OCI-LY3 (cell line): ENCODE measurements at regions not wholly inside any gene's neighbourhood (a gene's known extent, or its start where the extent isn't known, plus 50 kb on each side); places are given as distances from the start of the nearest gene placed in this dataset.

Experiments used
- H2AFZ ChIP-seq: fragments of 200-600, 300-600 bp; shearing (Covaris generic); 2 replicates; pipeline ENCODE4 v1.6.0; 2014; ENCODE audit warnings: antibody characterized with exemption, low read depth, low read length
- H3K27ac ChIP-seq: fragments of 200-600, 300-600 bp; sonication (generic); 2 replicates; pipeline ENCODE4 v1.5.1; 2014; ENCODE audit warnings: mild to moderate bottlenecking, low read length, moderate library complexity, mixed read lengths
- H3K27me3 ChIP-seq: fragments of 200-600, 300-600 bp; sonication (generic); 2 replicates; pipeline ENCODE4 v1.6.1; 2014; ENCODE audit warnings: low read depth, low read length, mixed read lengths
- H3K36me3 ChIP-seq: fragments of 200-600, 300-600 bp; sonication (generic); replicated peaks from 2 replicates; pipeline ENCODE3; 2014; ENCODE audit warnings: low read depth, low read length, mixed read lengths
- H3K4me1 ChIP-seq: fragments of 300-600, 200-600 bp; sonication (generic); 2 replicates; pipeline ENCODE4 v1.6.1; 2014; ENCODE audit warnings: low read length, mixed read lengths
- H3K4me2 ChIP-seq: fragments of 200-600, 300-600 bp; sonication (generic); 2 replicates; pipeline ENCODE4 v1.6.1; 2014; ENCODE audit warnings: low read length, mixed read lengths
- H3K4me3 ChIP-seq: fragments of 300-600, 200-600 bp; sonication (generic); 2 replicates; pipeline ENCODE4 v1.5.1; 2014; ENCODE audit warnings: antibody characterized with exemption, mild to moderate bottlenecking, low read length, moderate library complexity
- H3K79me2 ChIP-seq: fragments of 300-600, 200-600 bp; shearing (Covaris generic); 2 replicates; pipeline ENCODE4 v1.6.1; 2014; ENCODE audit warnings: mild to moderate bottlenecking, low read length, mixed read lengths
- H3K9ac ChIP-seq: fragments of 300-600, 200-600 bp; shearing (Covaris generic); 2 replicates; pipeline ENCODE4 v1.6.0; 2014; ENCODE audit warnings: mild to moderate bottlenecking, low read length, moderate library complexity
- H3K9me3 ChIP-seq: fragments of 200-600, 300-600 bp; shearing (Covaris generic); 2 replicates; pipeline ENCODE4 v1.6.1; 2014; ENCODE audit warnings: low read length, mixed read lengths; ENCODE audit not compliant: insufficient read depth
- H4K20me1 ChIP-seq: fragments of 200-600, 300-600 bp; sonication (generic); 2 replicates; pipeline ENCODE4 v1.6.1; 2016; ENCODE audit warnings: low read length, mixed read lengths; ENCODE audit not compliant: insufficient read depth
- EZH2phosphoT487 ChIP-seq: fragments of 200-600 bp; shearing (Covaris generic); IDR thresholded peaks from 2 replicates; pipeline ENCODE4 v1.6.1; 2018; ENCODE audit warnings: antibody characterized with exemption, mixed run types, low read depth
- TF ChIP-seq, protein P1 (sequence below): fragments of 200-600, 300-600 bp; sonication (generic); IDR thresholded peaks from 2 replicates; pipeline ENCODE4 v1.5.1; 2014; ENCODE audit warnings: antibody characterized with exemption, low read length, low read depth

DNA sequence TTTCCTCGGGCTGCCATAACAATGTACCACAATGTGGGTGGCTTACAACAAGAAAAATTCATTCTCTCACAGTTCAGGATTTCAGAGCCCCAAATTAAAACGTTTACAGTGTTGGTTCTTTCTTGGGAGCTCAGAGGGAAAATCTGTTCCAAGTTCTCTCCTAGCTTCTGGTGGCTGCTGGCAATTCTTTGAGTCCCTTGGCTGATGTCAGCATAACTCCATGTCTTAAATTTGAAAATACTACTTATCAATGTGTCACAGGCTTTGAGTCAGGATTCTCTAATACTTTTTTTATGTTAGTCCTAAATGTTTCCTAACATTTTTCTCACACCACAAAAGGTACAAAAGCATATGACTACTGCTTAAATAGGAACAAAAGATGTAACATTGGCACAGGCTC is 198.4 kb upstream of the ATXN7L3B start:
- no peak overlapping the region for H3K27ac ChIP-seq
- TF ChIP-seq, protein P1, sequence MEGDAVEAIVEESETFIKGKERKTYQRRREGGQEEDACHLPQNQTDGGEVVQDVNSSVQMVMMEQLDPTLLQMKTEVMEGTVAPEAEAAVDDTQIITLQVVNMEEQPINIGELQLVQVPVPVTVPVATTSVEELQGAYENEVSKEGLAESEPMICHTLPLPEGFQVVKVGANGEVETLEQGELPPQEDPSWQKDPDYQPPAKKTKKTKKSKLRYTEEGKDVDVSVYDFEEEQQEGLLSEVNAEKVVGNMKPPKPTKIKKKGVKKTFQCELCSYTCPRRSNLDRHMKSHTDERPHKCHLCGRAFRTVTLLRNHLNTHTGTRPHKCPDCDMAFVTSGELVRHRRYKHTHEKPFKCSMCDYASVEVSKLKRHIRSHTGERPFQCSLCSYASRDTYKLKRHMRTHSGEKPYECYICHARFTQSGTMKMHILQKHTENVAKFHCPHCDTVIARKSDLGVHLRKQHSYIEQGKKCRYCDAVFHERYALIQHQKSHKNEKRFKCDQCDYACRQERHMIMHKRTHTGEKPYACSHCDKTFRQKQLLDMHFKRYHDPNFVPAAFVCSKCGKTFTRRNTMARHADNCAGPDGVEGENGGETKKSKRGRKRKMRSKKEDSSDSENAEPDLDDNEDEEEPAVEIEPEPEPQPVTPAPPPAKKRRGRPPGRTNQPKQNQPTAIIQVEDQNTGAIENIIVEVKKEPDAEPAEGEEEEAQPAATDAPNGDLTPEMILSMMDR = no peak
- TF ChIP-seq EZH2phosphoT487 = no peak

DNA sequence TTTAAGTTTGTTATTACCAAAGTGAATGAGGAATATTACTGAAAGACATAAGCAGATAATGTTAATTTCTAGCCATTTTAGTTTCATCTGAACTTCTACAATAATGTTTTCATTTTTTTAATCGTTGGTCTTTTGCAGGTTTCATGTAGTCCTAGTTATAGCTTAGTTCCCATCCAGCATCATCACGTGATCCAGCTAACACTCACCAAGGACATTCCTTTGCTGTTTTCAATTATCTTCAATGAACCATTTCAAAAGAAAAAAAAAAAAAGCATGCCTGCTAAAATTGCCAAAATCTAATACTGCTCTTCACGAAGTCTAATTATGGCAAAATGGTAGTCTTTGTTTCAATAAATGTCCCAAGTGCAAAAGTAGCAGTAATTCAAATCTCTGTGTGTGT is 187.7 kb upstream of the ATXN7L3B start:
- H3K4me3 ChIP-seq = no peak overlapping the region
- no peaks in the 10 kb centered on the region for H4K20me1 ChIP-seq
- no peaks in the 10 kb centered on the region for H3K27me3 ChIP-seq
- H2AFZ ChIP-seq = no peak overlapping the region
- no peaks in the 10 kb centered on the region for H3K9me3 ChIP-seq
- H3K27ac ChIP-seq = no peak overlapping the region
- H3K4me1 ChIP-seq = no peaks in the 10 kb centered on the region
- no peak overlapping the region for H3K9ac ChIP-seq
- TF ChIP-seq, protein P1 = no peak
- no peak for TF ChIP-seq EZH2phosphoT487
- H3K36me3 ChIP-seq = no peaks in the 10 kb centered on the region
- no peak overlapping the region for H3K4me2 ChIP-seq
- H3K79me2 ChIP-seq = no peaks in the 10 kb centered on the region

More for the DNA sequence above, 198.4 kb upstream of the ATXN7L3B start:
- Histone ChIP-seq H3K4me3 (no peak overlapping the region), H3K27me3 (no peaks in the 10 kb centered on the region), H3K79me2 (no peaks in the 10 kb centered on the region), H4K20me1 (no peaks in the 10 kb centered on the region), H3K9ac (no peak overlapping the region), H3K4me1 (no peaks in the 10 kb centered on the region), H2AFZ (no peak overlapping the region), H3K4me2 (no peak overlapping the region), H3K36me3 (no peaks in the 10 kb centered on the region), H3K9me3 (no peaks in the 10 kb centered on the region)

DNA sequence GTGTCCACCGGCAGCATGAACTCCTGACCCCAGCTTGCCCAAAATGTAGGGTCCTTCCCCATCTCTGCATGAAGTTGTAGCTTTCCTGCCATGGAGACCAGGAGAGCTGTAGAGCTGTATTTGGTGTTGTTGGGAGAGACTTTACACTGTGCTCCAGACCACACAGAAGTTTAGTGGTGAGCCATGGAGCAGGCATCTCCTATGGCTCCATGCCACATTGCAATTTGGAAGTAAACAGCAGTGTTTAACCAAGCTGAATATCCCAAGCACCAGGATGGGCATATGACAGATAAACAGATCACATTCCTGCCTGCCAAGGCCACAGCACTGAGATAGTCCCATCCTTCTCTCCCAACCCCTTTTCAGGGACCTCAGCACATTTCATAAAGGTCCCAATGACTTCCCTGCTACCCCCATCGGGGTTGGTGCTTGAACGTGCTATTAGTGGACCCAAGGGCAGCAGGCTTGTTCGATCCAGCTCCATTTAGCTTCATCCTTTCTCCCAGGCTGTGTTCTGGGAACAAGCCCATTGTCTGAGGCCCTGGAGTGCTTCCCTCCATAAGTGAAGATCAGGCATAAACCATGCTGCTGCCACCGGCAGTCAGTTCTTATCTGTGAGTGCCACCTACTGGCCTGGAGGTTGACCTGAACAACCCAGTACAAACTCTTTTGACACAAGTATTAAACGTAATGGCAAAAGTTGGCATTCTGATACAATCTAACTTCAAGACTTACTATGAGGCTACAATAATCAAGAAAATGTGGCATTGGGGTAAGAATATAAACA is 172.3 kb upstream of the ATXN7L3B start:
- Histone ChIP-seq H3K9ac (no peak overlapping the region), H3K4me2 (peak overlapping the region; percentile 16), H3K36me3 (no peaks in the 10 kb centered on the region), H3K27me3 (no peaks in the 10 kb centered on the region), H2AFZ (peak overlapping the region; percentile 95), H3K27ac (no peak overlapping the region), H3K79me2 (no peaks in the 10 kb centered on the region), H3K9me3 (no peaks in the 10 kb centered on the region), H3K4me3 (no peak overlapping the region), H4K20me1 (no peaks in the 10 kb centered on the region), H3K4me1 (peaks cover 7% of the 10 kb centered on the region)
- TF ChIP-seq, protein P1 = peak; percentile 69
- TF ChIP-seq EZH2phosphoT487 = no peak

DNA sequence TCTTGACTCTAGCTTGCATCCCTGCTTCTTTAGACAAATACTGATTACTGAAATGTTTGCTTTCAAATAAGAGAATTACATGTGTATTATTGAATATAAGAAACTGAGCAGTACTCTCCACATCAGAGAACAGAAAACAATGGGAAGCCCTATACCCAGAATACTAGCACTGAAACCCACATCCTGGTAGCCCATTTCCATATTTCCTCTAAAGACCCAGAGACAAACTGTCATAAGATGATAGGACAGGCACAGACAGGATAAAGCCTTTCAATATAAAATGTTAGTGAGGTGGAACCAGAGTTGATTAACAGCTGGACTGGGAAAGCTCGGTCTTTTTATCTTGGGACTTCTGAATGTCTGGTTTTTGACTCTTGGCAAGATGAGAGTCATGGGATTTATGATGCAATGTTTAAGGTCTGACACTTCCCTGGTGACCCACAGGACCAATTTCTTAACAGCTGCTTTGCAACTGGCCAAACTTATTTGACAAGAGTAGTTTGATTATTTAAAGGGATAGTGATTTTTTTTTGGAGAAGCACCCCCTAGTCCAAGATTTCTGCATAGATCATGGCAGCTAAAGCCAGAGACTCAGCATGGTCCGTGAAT is 166.9 kb upstream of the ATXN7L3B start:
- Histone ChIP-seq H3K9ac (no peak overlapping the region), H3K9me3 (no peaks in the 10 kb centered on the region; the same call in 1 of the 2 replicates), H4K20me1 (no peaks in the 10 kb centered on the region), H3K4me3 (no peak overlapping the region), H3K79me2 (no peaks in the 10 kb centered on the region), H3K36me3 (no peaks in the 10 kb centered on the region), H3K4me1 (peaks cover 6% of the 10 kb centered on the region), H3K27ac (no peak overlapping the region), H3K4me2 (no peak overlapping the region), H3K27me3 (no peaks in the 10 kb centered on the region), H2AFZ (no peak overlapping the region)
- no peak for TF ChIP-seq EZH2phosphoT487
- TF ChIP-seq, protein P1 = no peak
